HG03175 (cell line): ENCODE measurements at regions not wholly inside any gene's neighbourhood (a gene's known extent, or its start where the extent isn't known, plus 50 kb on each side); places are given as distances from the start of the nearest gene placed in this dataset.

Experiments
- ATAC-seq: cut with Tn5 transposase; IDR thresholded peaks from one replicate; pipeline ENCODE4 v1.9.1; 2021; ENCODE audit warnings: mild to moderate bottlenecking, moderate library complexity; ENCODE audit not compliant: unreplicated experiment

- no peak for ATAC-seq
These were observed 420.6 kb downstream of the COL12A1 start for GRCh38 chr6:74785236-74785635.

DNA sequence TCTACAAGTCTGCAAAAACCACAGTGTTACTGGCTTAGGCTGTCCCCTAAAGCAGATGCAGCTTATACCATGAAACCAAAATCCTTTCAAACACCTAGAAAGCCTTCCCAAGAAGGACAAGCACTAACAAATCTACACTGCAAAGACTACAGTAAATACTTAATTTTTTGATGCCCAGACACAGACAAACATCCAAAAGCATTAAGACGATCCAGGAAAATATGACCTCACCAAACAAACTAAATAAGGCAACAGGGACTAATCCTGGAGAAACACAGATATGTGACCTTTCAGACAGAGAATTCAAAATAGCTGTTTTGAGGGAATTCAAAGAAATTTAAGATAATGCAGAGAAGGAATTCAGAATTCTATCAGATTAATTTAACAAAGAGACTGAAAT lies 423.5 kb downstream of the COL12A1 start:
- ATAC-seq, result no peak

GRCh38 chr6:74780831-74781230 lies 425.0 kb downstream of the COL12A1 start:
- ATAC-seq, result no peak

- no peak for ATAC-seq
These were observed 437.1 kb downstream of the COL12A1 start for GRCh38 chr6:74768738-74769137.

- ATAC-seq, result no peak
These were observed 437.7 kb downstream of the COL12A1 start for GRCh38 chr6:74768120-74768519.

GRCh38 chr6:74765486-74765885 lies 440.4 kb downstream of the COL12A1 start:
- ATAC-seq, result no peak

DNA sequence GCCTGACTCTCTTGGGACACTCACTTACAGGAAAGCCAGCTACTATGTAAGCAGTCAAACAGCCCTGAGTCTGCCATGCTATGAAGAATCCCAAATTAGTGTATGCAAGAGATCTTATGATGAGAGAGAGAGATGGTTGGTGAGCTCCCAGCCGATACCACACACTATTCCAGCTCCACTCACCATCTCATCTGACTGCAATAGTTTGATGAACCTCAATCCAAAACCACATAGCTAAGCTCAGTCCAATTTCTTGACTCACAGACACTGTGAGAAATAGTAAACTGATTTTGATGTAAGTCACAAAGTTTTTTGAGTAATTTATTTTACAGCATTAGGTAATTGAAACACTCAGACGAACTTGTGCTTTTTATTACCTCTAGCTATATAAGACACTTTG lies 441.4 kb downstream of the COL12A1 start:
- ATAC-seq, result no peak

- no peak for ATAC-seq
These were observed 443.0 kb downstream of the COL12A1 start for GRCh38 chr6:74762841-74763240.

DNA sequence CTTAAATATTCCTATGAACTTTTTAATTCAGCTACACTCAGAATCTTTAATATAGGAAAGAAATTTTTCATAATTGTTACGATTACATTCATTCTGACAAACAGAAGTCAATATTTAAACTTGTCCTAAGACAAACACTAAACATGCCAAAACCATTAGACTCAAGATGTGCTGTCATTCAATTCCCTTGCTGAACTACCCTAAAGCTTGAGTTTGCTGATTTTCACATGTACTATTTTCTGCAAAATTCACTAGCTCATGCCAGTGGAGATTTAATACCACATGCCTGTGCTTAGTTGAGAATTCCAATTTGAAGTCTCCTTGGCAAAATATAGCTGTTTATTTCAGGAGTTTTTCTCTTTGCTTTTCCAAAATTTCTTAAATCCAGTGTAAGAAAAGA lies 448.0 kb downstream of the COL12A1 start:
- ATAC-seq, result no peak

- ATAC-seq, result no peak
These were observed 448.9 kb downstream of the COL12A1 start for GRCh38 chr6:74756923-74757322.

DNA sequence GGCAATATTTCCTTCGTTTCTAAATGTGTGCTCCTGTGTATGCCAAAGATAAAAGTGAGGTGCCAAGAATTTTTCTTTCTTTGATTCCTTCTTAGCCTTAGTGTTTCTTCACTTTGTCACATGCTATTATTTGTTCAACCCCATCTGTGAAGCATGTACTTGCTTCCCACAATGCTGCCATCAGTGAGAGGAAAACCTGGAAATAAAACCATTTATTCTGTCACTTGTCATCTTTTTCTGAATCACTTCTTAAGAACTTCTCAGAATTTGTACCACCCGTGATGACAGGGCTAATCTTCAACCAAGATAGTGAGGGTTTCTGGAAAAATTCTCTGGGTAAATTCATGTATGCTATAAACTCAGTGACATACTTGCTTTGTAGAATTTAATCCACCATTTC lies 450.1 kb downstream of the COL12A1 start:
- ATAC-seq, result no peak

DNA sequence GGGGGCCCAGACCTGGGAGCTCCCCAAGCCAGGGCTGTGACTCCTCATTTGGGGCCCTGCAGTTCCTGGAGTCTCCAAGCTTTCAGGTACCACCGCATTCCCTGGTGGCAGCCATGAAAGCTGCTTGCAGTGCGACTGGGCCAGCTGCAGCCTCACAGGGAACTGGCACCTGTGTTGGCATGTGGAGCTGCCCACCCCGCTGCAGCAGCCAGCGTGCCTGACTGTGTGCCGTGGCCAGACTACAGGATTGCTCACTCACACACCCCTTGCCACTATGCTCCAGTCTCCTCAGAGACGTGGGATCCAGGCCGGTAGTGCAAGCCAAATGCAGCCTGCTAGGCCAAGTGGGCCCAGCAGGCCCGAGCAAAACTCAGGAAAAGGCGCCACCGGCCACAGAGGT lies 450.7 kb downstream of the COL12A1 start:
- ATAC-seq, result no peak

GRCh38 chr6:74753883-74754600 lies 451.8 kb downstream of the COL12A1 start:
- ATAC-seq, result no peak

DNA sequence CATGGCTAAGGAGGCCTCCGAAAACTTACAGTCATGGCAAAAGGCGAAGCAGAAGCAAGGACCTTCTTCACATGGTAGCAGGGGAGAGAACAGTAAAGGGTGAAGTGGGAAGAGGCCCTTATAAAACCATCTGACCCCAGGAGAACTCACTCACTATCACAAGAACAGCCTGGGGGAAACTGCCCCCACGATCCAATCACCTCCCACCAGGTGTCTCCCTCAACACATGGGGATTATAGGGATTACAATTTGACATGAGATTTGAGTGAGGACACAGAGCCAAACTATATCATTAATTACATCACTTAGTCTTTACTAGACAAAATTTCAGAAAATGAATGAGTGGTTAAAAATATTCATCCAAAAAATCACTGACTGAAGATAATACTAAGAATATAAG lies 453.6 kb downstream of the COL12A1 start:
- ATAC-seq, result no peak

DNA sequence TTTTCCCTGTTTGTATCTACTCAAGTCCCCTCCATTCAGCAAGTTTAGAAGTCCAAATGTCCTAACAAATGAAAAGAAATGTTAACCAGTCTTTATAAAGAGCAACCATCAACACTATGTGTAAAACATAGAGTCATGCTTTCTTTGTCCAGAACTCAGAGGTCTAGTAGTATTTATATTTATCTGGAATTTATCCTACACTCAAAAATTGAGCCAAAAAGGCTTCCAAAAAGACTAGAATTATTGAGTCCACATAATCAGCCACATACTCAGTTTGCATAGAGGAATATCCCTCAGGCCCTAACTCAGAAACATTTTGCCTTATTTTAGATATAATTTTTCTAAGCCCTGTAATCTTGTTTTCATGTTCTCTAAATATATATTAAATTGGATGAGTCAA lies 455.0 kb downstream of the COL12A1 start:
- ATAC-seq, result no peak

DNA sequence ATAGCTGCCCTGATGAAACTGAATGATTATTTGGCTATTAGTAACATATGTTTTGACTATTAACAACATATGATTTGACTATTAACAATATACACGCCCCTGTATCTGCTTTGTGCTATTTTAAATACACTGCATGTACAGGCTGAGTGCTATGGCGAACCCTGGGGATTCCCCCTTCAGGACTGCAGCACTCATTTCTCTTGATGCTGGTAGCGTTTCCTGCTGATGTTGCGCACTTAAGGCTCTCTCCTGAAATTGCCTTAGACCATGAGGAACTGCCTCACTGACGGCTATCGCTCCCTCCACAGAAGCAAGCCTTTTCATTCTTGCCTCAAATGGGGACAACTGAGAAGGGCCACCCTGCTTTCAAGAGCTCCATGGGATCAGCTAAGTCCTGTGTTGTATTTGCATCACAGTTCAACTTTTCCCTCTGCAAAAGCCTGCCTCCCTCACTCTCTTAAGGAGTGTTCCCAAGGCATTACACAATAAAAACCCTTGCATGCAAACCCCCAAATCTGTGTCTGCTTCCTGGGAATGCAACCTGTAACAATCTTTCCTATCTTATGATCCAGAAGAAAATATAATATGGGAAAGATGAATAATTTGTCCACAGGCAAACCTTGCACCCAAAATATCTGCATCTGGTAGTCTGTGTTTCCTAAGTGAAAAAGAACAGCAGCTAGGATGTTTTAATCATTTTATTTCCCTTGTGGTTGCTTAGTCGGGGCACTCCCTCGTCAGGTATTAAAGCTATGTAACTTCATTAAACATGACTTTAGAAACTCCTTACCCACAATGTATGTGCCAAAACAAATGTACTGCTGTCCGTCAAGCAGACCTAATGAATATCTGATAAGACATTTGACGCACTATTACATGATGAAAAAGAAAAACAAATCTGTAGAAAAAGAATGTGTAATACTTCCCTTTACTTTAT lies 456.4 kb downstream of the COL12A1 start:
- peak; percentile 88 for ATAC-seq

DNA sequence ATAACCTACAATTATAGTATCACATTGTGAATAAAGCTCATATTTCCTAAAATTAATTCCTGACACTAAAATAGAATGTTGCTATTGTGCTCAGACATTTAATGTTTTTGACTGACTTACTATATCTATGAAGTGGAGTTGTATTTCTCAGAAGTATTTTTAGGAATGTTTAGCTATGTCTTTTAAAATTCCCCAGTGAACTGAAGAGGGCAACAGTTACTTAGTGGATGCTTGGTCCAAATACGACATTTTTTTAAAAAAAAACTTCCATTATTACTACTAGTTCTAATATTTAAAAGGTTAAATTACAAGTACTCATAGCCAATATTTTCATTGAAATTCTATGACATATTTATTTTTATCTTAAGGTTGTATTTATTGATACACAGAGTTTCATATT lies 460.2 kb downstream of the COL12A1 start:
- no peak for ATAC-seq

DNA sequence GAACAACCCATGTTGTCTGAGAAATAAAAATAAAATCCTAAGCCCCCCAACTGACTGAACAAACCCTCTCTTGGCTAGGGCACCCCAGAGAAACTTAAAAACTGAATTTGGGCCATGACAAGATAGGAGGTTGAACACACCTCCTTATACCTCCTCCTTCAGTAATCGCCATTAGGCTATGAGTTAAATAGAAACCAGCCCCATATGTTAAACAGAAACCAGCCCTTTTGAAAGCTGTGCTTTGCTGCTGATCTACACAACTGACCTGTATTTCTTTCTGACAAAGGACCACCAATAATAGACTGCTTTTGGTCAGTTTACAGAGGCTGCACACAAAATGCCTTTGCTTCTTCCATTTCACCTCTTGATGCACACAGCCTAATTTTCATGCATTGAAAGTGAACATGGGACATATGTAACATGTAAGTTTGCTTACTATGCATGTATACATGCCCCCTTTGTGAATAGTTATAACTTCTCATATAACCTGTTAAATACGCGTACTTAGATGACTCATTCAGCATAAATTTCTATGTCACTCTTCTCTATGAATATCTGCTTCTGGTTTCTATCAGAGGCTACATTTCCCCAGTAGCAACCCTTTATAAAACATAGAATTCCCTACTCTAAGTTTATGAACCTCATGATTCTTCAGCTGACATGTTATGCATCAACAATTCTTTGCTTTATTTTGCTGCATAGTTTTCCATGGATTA lies 462.9 kb downstream of the COL12A1 start:
- ATAC-seq, result peak; percentile 95

- no peak for ATAC-seq
These were observed 464.2 kb downstream of the COL12A1 start for GRCh38 chr6:74741646-74742045.

DNA sequence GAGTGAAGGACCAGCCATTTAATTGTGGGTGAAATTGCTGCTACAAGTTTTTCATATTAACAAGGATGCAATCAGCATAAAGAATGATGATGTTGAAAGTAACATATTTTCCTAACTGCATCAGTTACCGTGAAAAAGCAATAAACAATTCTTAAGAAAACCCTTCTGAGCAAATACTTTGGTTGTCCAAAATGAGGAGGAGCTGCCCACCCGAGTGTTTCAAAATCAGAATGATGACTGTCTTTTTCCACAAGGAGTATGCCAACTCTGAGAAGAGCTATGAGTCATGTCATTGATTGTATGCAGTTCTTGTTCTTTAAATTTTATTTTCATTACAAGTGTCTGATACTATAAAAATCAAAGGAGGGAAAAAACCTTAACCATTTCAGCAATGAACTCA lies 470.5 kb downstream of the COL12A1 start:
- ATAC-seq, result no peak

DNA sequence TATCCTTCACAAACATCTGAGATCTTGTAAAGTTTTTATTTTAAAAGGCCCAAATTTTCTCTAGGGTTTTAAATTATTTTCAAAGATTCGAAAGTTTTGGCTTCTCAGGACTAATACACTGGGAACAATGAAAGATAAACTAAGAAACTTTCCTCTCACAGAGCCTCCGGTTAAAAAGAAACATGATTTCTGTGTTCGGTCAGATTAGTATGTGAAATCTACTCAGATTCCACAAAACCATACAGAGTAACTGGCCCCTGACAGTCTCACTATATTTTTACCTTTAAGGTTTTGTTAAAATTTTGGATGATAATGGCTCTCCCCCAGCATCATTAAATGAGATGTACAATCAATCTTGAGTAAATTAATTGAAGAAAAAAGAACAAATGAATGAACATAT lies 471.0 kb downstream of the COL12A1 start:
- no peak for ATAC-seq
